Fibroblast of villous mesenchyme (primary cell): ENCODE measurements at regions not wholly inside any gene's neighbourhood (a gene's known extent, or its start where the extent isn't known, plus 50 kb on each side); places are given as distances from the start of the nearest gene placed in this dataset.

Experiments
- DNase-seq: peaks from one replicate; pipeline ENCODE4 v3.0.0-alpha.2; 2010; ENCODE audit warnings: low read depth
- H3K4me3 ChIP-seq: 2 replicates; pipeline ENCODE4 v1.5.1; 2011; ENCODE audit warnings: low read depth, mild to moderate bottlenecking, low read length
- TF ChIP-seq, protein P1 (sequence below): IDR thresholded peaks from 2 replicates; pipeline ENCODE4 v1.5.1; 2012; ENCODE audit warnings: low read depth, mild to moderate bottlenecking, low read length; ENCODE audit not compliant: insufficient read depth

DNA sequence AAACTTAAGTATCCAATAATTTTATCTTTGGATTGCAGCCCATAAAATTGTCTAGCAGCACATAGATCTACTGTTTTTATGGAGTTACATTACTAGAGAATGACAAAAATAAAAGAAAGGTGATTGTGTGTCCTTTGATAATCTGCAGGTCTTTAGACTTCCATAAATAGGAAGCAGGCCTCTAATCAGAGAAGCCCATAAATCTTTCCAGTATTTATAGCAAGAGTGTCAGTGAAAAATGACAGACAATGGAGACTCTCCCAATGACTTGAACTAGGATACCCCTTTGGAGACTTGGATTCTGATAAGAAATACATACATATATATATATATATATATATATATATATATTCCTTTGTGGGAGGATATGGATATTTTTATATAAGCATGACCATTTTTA is 351.2 kb downstream of the PCDH17 start:
- no peak for DNase-seq
- TF ChIP-seq, protein P1, sequence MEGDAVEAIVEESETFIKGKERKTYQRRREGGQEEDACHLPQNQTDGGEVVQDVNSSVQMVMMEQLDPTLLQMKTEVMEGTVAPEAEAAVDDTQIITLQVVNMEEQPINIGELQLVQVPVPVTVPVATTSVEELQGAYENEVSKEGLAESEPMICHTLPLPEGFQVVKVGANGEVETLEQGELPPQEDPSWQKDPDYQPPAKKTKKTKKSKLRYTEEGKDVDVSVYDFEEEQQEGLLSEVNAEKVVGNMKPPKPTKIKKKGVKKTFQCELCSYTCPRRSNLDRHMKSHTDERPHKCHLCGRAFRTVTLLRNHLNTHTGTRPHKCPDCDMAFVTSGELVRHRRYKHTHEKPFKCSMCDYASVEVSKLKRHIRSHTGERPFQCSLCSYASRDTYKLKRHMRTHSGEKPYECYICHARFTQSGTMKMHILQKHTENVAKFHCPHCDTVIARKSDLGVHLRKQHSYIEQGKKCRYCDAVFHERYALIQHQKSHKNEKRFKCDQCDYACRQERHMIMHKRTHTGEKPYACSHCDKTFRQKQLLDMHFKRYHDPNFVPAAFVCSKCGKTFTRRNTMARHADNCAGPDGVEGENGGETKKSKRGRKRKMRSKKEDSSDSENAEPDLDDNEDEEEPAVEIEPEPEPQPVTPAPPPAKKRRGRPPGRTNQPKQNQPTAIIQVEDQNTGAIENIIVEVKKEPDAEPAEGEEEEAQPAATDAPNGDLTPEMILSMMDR, result no peak
- no peak overlapping the region for H3K4me3 ChIP-seq

DNA sequence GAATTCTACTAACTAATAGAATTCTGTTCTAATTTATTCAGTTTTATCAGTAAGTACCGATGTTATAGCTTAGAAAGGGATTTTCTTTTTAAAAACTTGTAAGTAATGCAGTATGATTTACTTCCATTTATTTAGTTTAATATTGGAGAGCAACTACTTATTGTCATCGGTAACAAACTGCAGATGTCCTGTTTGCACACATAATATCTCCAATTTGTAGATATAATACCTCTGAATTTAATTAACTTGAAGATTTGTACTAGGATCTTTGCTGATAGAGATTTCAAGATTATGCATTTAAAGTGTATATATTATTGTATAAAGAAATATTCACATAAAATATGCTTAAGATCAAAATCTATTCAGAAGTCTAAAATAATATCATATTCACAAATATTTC is 356.7 kb downstream of the PCDH17 start:
- TF ChIP-seq, protein P1, result no peak
- H3K4me3 ChIP-seq, result no peak overlapping the region
- no peak for DNase-seq

DNA sequence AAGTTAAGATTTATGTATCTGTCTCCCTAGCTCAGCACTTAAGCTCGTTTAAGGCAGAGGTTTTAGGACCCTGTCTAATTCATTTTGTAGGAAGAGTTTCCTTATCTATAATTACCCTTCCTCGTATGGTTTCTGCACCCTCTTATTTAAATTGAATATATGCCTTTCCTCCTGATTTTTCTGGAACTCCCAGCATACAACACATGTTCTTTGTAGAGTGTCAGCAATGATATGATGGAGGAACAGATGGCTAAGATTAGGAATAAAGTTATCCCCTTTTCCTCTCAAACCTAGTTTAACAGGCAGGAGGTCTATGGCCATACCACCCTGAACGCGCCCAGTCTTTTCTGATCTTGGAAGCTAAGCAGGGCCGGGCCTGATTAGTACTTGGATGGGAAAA is 359.5 kb downstream of the PCDH17 start:
- DNase-seq, result no peak
- H3K4me3 ChIP-seq, result no peak overlapping the region
- TF ChIP-seq, protein P1, result no peak

DNA sequence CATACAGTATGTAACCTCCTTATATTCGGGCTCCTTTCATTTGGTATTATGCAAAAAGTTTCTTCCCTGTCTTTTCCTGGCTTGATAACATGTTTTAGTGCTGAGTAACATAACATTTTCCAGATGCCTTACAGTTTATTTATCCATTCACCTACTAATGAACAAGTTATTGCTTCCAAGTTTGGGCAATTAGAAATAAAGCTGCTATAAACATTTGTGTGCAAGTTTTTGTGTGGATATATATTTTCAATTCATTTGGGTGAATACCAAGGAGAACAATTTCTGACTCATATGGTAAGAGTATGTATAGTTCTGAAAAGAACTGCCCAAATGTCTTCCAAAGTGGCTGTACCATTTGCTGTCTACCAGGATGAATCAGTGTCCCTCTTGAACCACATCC is 360.9 kb downstream of the PCDH17 start:
- no peak for DNase-seq
- TF ChIP-seq, protein P1, result no peak
- no peak overlapping the region for H3K4me3 ChIP-seq

DNA sequence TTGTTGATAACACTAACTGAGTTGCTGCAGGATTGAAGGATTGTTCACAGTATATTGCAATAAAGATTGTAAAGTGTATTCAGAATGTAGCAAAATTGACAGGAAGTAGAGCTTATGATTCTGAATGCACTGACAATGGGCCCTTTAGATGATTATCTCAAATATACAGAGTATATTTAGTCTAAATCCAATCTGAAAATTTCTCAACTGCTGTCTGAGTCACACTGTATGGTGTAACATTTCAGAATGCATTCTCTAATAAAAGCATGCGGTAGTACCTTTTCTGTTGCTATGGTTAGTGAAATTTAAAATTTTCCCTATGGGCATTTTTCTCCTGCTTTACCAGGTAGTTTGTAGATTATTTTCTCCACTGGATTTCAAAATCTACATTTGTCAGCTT is 365.2 kb downstream of the PCDH17 start:
- TF ChIP-seq, protein P1, result no peak
- H3K4me3 ChIP-seq, result no peak overlapping the region
- no peak for DNase-seq

DNA sequence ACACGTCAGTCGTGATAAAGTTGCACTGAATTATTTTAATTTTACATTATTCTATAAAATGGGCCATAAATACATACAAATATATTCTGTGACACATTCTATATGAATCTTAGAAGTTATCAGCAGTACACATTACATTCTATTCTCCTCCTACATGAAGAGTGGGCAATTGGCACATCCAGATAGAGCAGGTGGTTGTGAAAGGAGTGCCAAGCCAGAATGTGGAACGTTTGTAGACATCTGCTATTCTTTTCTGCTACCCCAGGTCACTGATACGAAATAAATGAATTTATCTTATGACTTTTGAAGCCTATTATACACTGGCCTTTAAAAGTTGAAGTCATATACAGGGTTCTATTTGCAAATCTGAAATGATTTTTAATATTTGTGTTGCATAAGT is 373.2 kb downstream of the PCDH17 start:
- no peak for DNase-seq

DNA sequence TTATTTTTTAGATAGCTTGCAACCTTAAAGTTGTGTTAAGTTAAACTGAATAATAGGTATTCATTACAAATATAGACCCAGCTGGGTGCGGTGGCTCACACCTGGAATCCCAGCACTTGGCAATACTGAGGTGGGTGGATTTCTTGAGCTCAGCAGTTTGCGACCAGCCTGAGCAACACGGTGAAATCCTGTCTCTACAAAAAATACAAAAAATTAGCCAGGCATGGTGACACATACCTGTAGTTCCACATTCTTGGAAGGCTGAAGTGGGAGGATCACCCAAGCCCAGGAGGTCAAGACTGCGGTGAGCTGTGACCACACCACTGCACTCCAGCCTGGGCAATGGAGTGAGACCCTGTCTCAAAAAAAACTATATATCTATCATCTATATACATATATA is 386.5 kb downstream of the PCDH17 start:
- TF ChIP-seq, protein P1, result no peak
- DNase-seq, result no peak
- H3K4me3 ChIP-seq, result no peak overlapping the region

More for the DNA sequence above, 373.2 kb downstream of the PCDH17 start:
- no peak overlapping the region for H3K4me3 ChIP-seq
- TF ChIP-seq, protein P1, result no peak
